Muscle of leg (tissue), 3 donors: ENCODE measurements at regions not wholly inside any gene's neighbourhood (a gene's known extent, or its start where the extent isn't known, plus 50 kb on each side); places are given as distances from the start of the nearest gene placed in this dataset.

Experiments used
- DNase-seq: peaks from one replicate; pipeline ENCODE4 v3.0.0; 2013
- H3K27ac ChIP-seq: one replicate; pipeline ENCODE4 v1.5.1; 2013; ENCODE audit warnings: mild to moderate bottlenecking, low read length, control low read depth
- H3K27me3 ChIP-seq: one replicate; pipeline ENCODE4 v1.6.1; 2013; ENCODE audit warnings: low read length; ENCODE audit not compliant: control insufficient read depth, insufficient read depth
- H3K36me3 ChIP-seq: one replicate; pipeline ENCODE4 v1.6.1; 2013; ENCODE audit warnings: low read length; ENCODE audit not compliant: control insufficient read depth, insufficient read depth
- H3K4me1 ChIP-seq: one replicate; pipeline ENCODE4 v1.6.1; 2013; ENCODE audit warnings: low read length; ENCODE audit not compliant: control insufficient read depth, insufficient read depth
- H3K4me3 ChIP-seq: one replicate; pipeline ENCODE4 v1.5.1; 2013; ENCODE audit warnings: low read length, control low read depth
- H3K9me3 ChIP-seq: replicated peaks from 2 replicates; pipeline ENCODE4 v1.6.1; 2013; ENCODE audit warnings: low read depth, low read length; ENCODE audit not compliant: control insufficient read depth
- WGBS: methylation state at CpG from one replicate; pipeline ENCODE4 v1.1.5; 2013; ENCODE audit warnings: missing lambda C conversion rate; ENCODE audit not compliant: insufficient coverage; 5-methylcytosine and 5-hydroxymethylcytosine counted together

- DNase-seq: no peak
- H3K27ac ChIP-seq: no peak overlapping the region
- no peaks in the 10 kb centered on the region for H3K27me3 ChIP-seq
- no peaks in the 10 kb centered on the region for H3K9me3 ChIP-seq
- no peaks in the 10 kb centered on the region for H3K36me3 ChIP-seq
- H3K4me3 ChIP-seq: no peak overlapping the region
- H3K4me1 ChIP-seq: no peaks in the 10 kb centered on the region
- WGBS: no CpG with 5 or more reads among the region's 1 CpG
Observed at GRCh38 chr10:55491712-55492111, 690.7 kb upstream of the PCDH15 start.

- no CpG with 5 or more reads among the region's 4 CpGs for WGBS
- no peaks in the 10 kb centered on the region for H3K4me1 ChIP-seq
- H3K27ac ChIP-seq: no peak overlapping the region
- no peaks in the 10 kb centered on the region for H3K9me3 ChIP-seq
- no peaks in the 10 kb centered on the region for H3K27me3 ChIP-seq
- DNase-seq: no peak
- H3K4me3 ChIP-seq: no peak overlapping the region
- no peaks in the 10 kb centered on the region for H3K36me3 ChIP-seq
Observed at GRCh38 chr10:55485827-55486226, 684.8 kb upstream of the PCDH15 start.

- Histone ChIP-seq H3K27ac (no peak overlapping the region), H3K4me1 (no peaks in the 10 kb centered on the region), H3K9me3 (no peaks in the 10 kb centered on the region), H3K27me3 (no peaks in the 10 kb centered on the region), H3K4me3 (no peak overlapping the region), H3K36me3 (no peaks in the 10 kb centered on the region)
- DNase-seq: no peak
- no CpG with 5 or more reads among the region's 1 CpG for WGBS
Observed at GRCh38 chr10:55476129-55476528, 675.1 kb upstream of the PCDH15 start.

GRCh38 chr10:55474258-55474657, 673.2 kb upstream of the PCDH15 start:
- H3K36me3 ChIP-seq: no peaks in the 10 kb centered on the region
- no peaks in the 10 kb centered on the region for H3K4me1 ChIP-seq
- H3K4me3 ChIP-seq: no peak overlapping the region
- no peaks in the 10 kb centered on the region for H3K9me3 ChIP-seq
- H3K27me3 ChIP-seq: no peaks in the 10 kb centered on the region
- H3K27ac ChIP-seq: no peak overlapping the region
- DNase-seq: no peak

- Histone ChIP-seq H3K27me3 (no peaks in the 10 kb centered on the region), H3K4me1 (no peaks in the 10 kb centered on the region), H3K9me3 (no peaks in the 10 kb centered on the region), H3K27ac (no peak overlapping the region), H3K36me3 (no peaks in the 10 kb centered on the region), H3K4me3 (no peak overlapping the region)
- no peak for DNase-seq
- no CpG with 5 or more reads among the region's 1 CpG for WGBS
Observed at GRCh38 chr10:55470840-55471239, 669.8 kb upstream of the PCDH15 start.

GRCh38 chr10:55466806-55467504, 665.9 kb upstream of the PCDH15 start:
- DNase-seq: peak; percentile 57
- 80% methylated on average over 1 of the region's 2 CpGs for WGBS
- Histone ChIP-seq H3K27me3 (no peaks in the 10 kb centered on the region), H3K4me1 (no peaks in the 10 kb centered on the region), H3K36me3 (no peaks in the 10 kb centered on the region), H3K9me3 (no peaks in the 10 kb centered on the region), H3K4me3 (no peak overlapping the region), H3K27ac (peak overlapping the region; percentile 56)

- H3K9me3 ChIP-seq: no peaks in the 10 kb centered on the region
- no CpG with 5 or more reads among the region's 4 CpGs for WGBS
- no peaks in the 10 kb centered on the region for H3K4me1 ChIP-seq
- H3K4me3 ChIP-seq: no peak overlapping the region
- no peak overlapping the region for H3K27ac ChIP-seq
- DNase-seq: no peak
- H3K36me3 ChIP-seq: no peaks in the 10 kb centered on the region
- no peaks in the 10 kb centered on the region for H3K27me3 ChIP-seq
Observed at GRCh38 chr10:55464083-55464482, 663.1 kb upstream of the PCDH15 start.

- H3K4me1 ChIP-seq: no peaks in the 10 kb centered on the region
- no peaks in the 10 kb centered on the region for H3K27me3 ChIP-seq
- H3K27ac ChIP-seq: no peak overlapping the region
- no CpG with 5 or more reads among the region's 3 CpGs for WGBS
- no peaks in the 10 kb centered on the region for H3K36me3 ChIP-seq
- no peaks in the 10 kb centered on the region for H3K9me3 ChIP-seq
- no peak overlapping the region for H3K4me3 ChIP-seq
- no peak for DNase-seq
Observed at GRCh38 chr10:55460008-55460407, 659.0 kb upstream of the PCDH15 start.

GRCh38 chr10:55449981-55450380, 649.0 kb upstream of the PCDH15 start:
- DNase-seq: no peak
- Histone ChIP-seq H3K4me3 (no peak overlapping the region), H3K27ac (no peak overlapping the region), H3K27me3 (no peaks in the 10 kb centered on the region), H3K4me1 (no peaks in the 10 kb centered on the region), H3K9me3 (no peaks in the 10 kb centered on the region), H3K36me3 (no peaks in the 10 kb centered on the region)
- no CpG with 5 or more reads among the region's 2 CpGs for WGBS

GRCh38 chr10:55446441-55447002, 645.5 kb upstream of the PCDH15 start:
- Histone ChIP-seq H3K4me1 (no peaks in the 10 kb centered on the region), H3K27ac (no peak overlapping the region), H3K4me3 (no peak overlapping the region), H3K36me3 (no peaks in the 10 kb centered on the region), H3K27me3 (no peaks in the 10 kb centered on the region), H3K9me3 (no peaks in the 10 kb centered on the region)
- 78% methylated on average over 1 of the region's 5 CpGs for WGBS
- no peak for DNase-seq

GRCh38 chr10:55441777-55442176, 640.7 kb upstream of the PCDH15 start:
- H3K9me3 ChIP-seq: no peaks in the 10 kb centered on the region
- no peaks in the 10 kb centered on the region for H3K4me1 ChIP-seq
- 82% methylated on average over 1 of the region's 2 CpGs for WGBS
- no peaks in the 10 kb centered on the region for H3K36me3 ChIP-seq
- H3K4me3 ChIP-seq: no peak overlapping the region
- no peaks in the 10 kb centered on the region for H3K27me3 ChIP-seq
- no peak overlapping the region for H3K27ac ChIP-seq
- DNase-seq: no peak
